GM12865 (cell line): ENCODE measurements at regions not wholly inside any gene's neighbourhood (a gene's known extent, or its start where the extent isn't known, plus 50 kb on each side); places are given as distances from the start of the nearest gene placed in this dataset.
"Not testable (repeated sequence)": the region's sequence is repeated elsewhere in the genome, so short reads cannot be mapped to it uniquely, and the experiment has no call there.

Experiments used
- DNase-seq: peaks from one replicate; pipeline ENCODE4 v3.0.0; 2010; ENCODE audit warnings: low read depth
- H3K4me3 ChIP-seq: 2 replicates; pipeline ENCODE4 v1.5.1; 2011; ENCODE audit warnings: mild to moderate bottlenecking, low read depth, low read length, control low read depth
- CTCF ChIP-seq: IDR thresholded peaks from 2 replicates; pipeline ENCODE4 v1.5.1; 2011; ENCODE audit warnings: low read length, control low read depth, low read depth, inconsistent platforms; ENCODE audit not compliant: insufficient read depth; ENCODE audit errors: missing control alignments

GRCh38 chr7:106713452-106713851, 52.5 kb upstream of the CCDC71L start:
- not testable (repeated sequence) for DNase-seq, H3K4me3 ChIP-seq

GRCh38 chr7:106714590-106715442, 53.9 kb upstream of the CCDC71L start:
- H3K4me3 ChIP-seq, DNase-seq: not testable (repeated sequence)

GRCh38 chr7:106715730-106716129, 54.8 kb upstream of the CCDC71L start:
- DNase-seq, result no peak
- no peak for TF ChIP-seq CTCF
- no peak overlapping the region for H3K4me3 ChIP-seq

- no peak for DNase-seq
- no peak overlapping the region for H3K4me3 ChIP-seq
- no peak for TF ChIP-seq CTCF
These were observed 56.4 kb upstream of the CCDC71L start for GRCh38 chr7:106717254-106717954.

- no peak overlapping the region for H3K4me3 ChIP-seq
- DNase-seq, result peak; percentile 71
- no peak for TF ChIP-seq CTCF
These were observed 57.3 kb upstream of the CCDC71L start for GRCh38 chr7:106717955-106718871.

- peak; percentile 50 for DNase-seq
- H3K4me3 ChIP-seq, result no peak overlapping the region
- no peak for TF ChIP-seq CTCF
These were observed 59.7 kb upstream of the CCDC71L start for GRCh38 chr7:106720641-106721040.

GRCh38 chr7:106721816-106722785, 61.1 kb upstream of the CCDC71L start:
- no peak for TF ChIP-seq CTCF
- DNase-seq, result no peak
- H3K4me3 ChIP-seq, result no peak overlapping the region
